GM12878 (cell line): ENCODE measurements at regions not wholly inside any gene's neighbourhood (a gene's known extent, or its start where the extent isn't known, plus 50 kb on each side); places are given as distances from the start of the nearest gene placed in this dataset.

Source experiments
- ATAC-seq: fragments of 200-7000 bp; cut with Tn5 transposase; 3 replicates; pipeline ENCODE4 v1.9.1; 2020; ENCODE audit warnings: mild to moderate bottlenecking, moderate library complexity
- BruUV-seq: library from RNA; stranded (reverse); fragments of 400-500 nt; replicated peaks from 2 replicates; lab custom pipeline; 2021; lab: Mats Ljungman, UMichigan
- CTCF ChIA-PET: fragments of 300-600 bp; sonication (Branson Sonifier 250); formaldehyde crosslinking; extraction: SDS; loops from one replicate; lab custom pipeline; 2021; ENCODE audit warnings: inconsistent platforms; lab: Yijun Ruan, JAX
- POLR2A ChIA-PET: fragments of 350-600 bp; formaldehyde crosslinking; extraction: SDS; loops from one replicate; lab custom pipeline; 2021; ENCODE audit warnings: inconsistent platforms; lab: Charles Lee
- RAD21 ChIA-PET: fragments of 300-600 bp; sonication (Branson Sonifier 250); formaldehyde crosslinking; loops from one replicate; lab custom pipeline; 2023; ENCODE audit warnings: antibody characterized with exemption; ENCODE audit not compliant: unreplicated experiment; lab: Charles Lee
- SMC1A ChIA-PET: fragments of 300-600 bp; sonication (Branson Sonifier 250); formaldehyde crosslinking; loops from one replicate; lab custom pipeline; 2023; ENCODE audit not compliant: unreplicated experiment, uncharacterized antibody; lab: Charles Lee
- DNase-seq: peaks from one replicate; pipeline ENCODE4 v3.0.0-alpha.2; 2011; ENCODE audit warnings: low read depth, low spot score
- FAIRE-seq: peaks from 3 replicates; lab custom pipeline; 2011; peaks lifted over from hg19 to GRCh38; lab: Jason Lieb, UNC
- H2AFZ ChIP-seq: 2 replicates; pipeline ENCODE4 v1.6.0; 2011; ENCODE audit warnings: low read depth, low read length, control low read depth; ENCODE audit not compliant: control insufficient read depth
- H3K27ac ChIP-seq: 2 replicates; pipeline ENCODE4 v1.5.1; 2011; ENCODE audit warnings: control low read depth; ENCODE audit not compliant: control insufficient read depth, insufficient read depth
- H3K27me3 ChIP-seq, 2 experiments: replicated peaks in 1 of 2; 2 replicates each; pipeline versions ENCODE4 v1.6.0 to v1.6.1; 2011; ENCODE audit warnings: low read length in 1 of 2; ENCODE audit not compliant: control insufficient read depth in 2 of 2, insufficient read depth in 2 of 2
- H3K36me3 ChIP-seq, 2 experiments: 2 replicates each; pipeline ENCODE4 v1.5.1; 2011; ENCODE audit warnings: low read length in 1 of 2; ENCODE audit not compliant: control insufficient read depth in 2 of 2, insufficient read depth in 2 of 2
- H3K4me1 ChIP-seq: 2 replicates; pipeline ENCODE4 v1.6.1; 2011; ENCODE audit warnings: mild to moderate bottlenecking, low read length, moderate library complexity, mixed read lengths; ENCODE audit not compliant: control insufficient read depth, insufficient read depth
- H3K4me2 ChIP-seq: 2 replicates; pipeline ENCODE4 v1.6.0; 2011; ENCODE audit warnings: control low read depth; ENCODE audit not compliant: control insufficient read depth, insufficient read depth
- H3K4me3 ChIP-seq: fragments of 200-600 bp; sonication (generic); 2 replicates; pipeline ENCODE4 v1.5.1; 2016
- H3K79me2 ChIP-seq: 2 replicates; pipeline ENCODE4 v1.6.0; 2011; ENCODE audit warnings: low read length; ENCODE audit not compliant: control insufficient read depth, insufficient read depth
- H3K9ac ChIP-seq: 2 replicates; pipeline ENCODE4 v1.8.0; 2011; ENCODE audit warnings: low read length, control low read depth, mixed read lengths; ENCODE audit not compliant: control insufficient read depth, insufficient read depth
- H3K9me3 ChIP-seq: replicated peaks from 3 replicates; pipeline ENCODE4 v1.5.1; 2011; ENCODE audit warnings: mild to moderate bottlenecking, low read length; ENCODE audit not compliant: control insufficient read depth, insufficient read depth
- H4K20me1 ChIP-seq: 2 replicates; pipeline ENCODE4 v1.6.0; 2011; ENCODE audit not compliant: control insufficient read depth, insufficient read depth
- POLR2AphosphoS2 ChIP-seq: IDR thresholded peaks from 2 replicates; pipeline ENCODE4 v1.6.1; 2011; ENCODE audit warnings: low read depth, mild to moderate bottlenecking, low read length, improper control_type of control experiment, moderate library complexity
- WGBS: methylation state at CpG from one replicate; pipeline ENCODE4 v1.1.6; 2016; ENCODE audit warnings: low lambda C conversion rate; ENCODE audit not compliant: insufficient replicate concordance, insufficient coverage; ENCODE audit errors: missing lambda C conversion rate; 5-methylcytosine and 5-hydroxymethylcytosine counted together
- in situ Hi-C: fragments of 300-500 bp; cut with MboI; formaldehyde crosslinking; loops from 9 replicates; pipeline ENCODE4 v1.14.3; 2018; ENCODE audit warnings: mixed read lengths
- intact Hi-C: fragments of 100-400 bp; cut with micrococcal nuclease; formaldehyde crosslinking; loops from one replicate; pipeline ENCODE4 v1.14.2; 2022; ENCODE audit not compliant: unreplicated experiment
- TF ChIP-seq, protein P1 (sequence below): IDR thresholded peaks from 2 replicates; pipeline ENCODE4 v1.6.1; 2012; ENCODE audit warnings: mild to moderate bottlenecking, low read depth, low read length

DNA sequence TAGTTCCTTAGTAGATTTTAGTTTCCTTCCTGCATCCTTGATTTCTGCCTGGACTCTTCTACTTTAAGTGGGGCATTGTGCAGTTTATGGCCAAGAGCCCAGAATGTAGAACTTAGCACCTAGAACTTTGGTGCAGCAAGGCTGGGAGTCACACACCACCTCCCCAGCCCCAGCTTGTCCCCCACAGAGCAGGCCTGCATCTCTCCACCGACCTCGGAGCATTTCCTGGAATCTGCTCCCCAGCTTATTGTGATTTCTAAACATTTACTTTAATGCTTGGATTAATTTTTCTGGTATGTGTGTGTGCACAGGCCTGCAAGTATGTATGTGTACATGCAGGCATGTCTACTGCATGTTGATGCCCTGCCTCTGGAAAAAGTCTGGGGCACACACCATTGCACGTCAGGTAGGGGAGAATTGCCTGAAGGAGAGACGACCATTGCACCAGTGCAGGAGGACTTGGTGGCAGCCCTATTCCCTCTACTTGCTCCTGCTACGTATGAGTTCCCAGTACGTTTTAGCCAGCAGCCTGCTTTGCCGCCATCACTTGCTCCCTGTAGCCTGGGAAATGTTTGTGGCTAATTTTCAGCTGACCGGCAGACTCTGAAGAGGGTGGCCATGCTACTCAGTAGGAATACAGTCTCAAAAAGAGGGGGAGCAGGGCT is 419.9 kb upstream of the HS6ST1 start (continued):
- TF ChIP-seq, protein P1, sequence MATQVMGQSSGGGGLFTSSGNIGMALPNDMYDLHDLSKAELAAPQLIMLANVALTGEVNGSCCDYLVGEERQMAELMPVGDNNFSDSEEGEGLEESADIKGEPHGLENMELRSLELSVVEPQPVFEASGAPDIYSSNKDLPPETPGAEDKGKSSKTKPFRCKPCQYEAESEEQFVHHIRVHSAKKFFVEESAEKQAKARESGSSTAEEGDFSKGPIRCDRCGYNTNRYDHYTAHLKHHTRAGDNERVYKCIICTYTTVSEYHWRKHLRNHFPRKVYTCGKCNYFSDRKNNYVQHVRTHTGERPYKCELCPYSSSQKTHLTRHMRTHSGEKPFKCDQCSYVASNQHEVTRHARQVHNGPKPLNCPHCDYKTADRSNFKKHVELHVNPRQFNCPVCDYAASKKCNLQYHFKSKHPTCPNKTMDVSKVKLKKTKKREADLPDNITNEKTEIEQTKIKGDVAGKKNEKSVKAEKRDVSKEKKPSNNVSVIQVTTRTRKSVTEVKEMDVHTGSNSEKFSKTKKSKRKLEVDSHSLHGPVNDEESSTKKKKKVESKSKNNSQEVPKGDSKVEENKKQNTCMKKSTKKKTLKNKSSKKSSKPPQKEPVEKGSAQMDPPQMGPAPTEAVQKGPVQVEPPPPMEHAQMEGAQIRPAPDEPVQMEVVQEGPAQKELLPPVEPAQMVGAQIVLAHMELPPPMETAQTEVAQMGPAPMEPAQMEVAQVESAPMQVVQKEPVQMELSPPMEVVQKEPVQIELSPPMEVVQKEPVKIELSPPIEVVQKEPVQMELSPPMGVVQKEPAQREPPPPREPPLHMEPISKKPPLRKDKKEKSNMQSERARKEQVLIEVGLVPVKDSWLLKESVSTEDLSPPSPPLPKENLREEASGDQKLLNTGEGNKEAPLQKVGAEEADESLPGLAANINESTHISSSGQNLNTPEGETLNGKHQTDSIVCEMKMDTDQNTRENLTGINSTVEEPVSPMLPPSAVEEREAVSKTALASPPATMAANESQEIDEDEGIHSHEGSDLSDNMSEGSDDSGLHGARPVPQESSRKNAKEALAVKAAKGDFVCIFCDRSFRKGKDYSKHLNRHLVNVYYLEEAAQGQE = no peak

DNA sequence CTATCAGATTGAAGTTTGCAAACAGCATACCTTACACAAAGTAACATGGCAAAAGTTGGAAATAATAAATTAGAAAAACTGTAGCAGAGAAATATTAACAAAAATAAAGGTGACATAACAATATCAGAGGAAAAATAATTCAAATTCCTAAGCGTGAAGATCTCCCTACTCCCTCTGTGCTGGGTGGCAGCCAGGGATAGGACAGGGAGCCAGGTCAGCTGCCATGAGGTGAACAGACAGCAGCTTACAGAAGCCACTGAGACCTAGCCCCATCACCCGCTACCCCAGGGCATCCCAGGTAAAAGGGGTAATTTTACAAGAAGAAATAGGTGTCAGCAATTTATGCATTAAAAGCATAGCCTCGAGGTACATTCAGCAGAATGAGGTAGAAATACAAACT is 423.8 kb upstream of the HS6ST1 start:
- ATAC-seq = no peak
- H3K36me3 ChIP-seq = no peaks in the 10 kb centered on the region
- in situ Hi-C loops (no loop called here), intact Hi-C loops (no loop called here)
- no peaks in the 10 kb centered on the region for H3K79me2 ChIP-seq
- no peak for FAIRE-seq
- SMC1A ChIA-PET = no interaction called here
- no peak overlapping the region for H3K27ac ChIP-seq
- 23% methylated on average over 3 of the region's 3 CpGs for WGBS
- no peak overlapping the region for H2AFZ ChIP-seq
- no peaks in the 10 kb centered on the region for H3K9me3 ChIP-seq
- POLR2A ChIA-PET = no interaction called here
- RAD21 ChIA-PET = no interaction called here
- H3K4me3 ChIP-seq = no peak overlapping the region
- no peaks in the 10 kb centered on the region for H3K27me3 ChIP-seq
- no TSS peak for BruUV-seq
- no peaks in the 10 kb centered on the region for H3K4me1 ChIP-seq
- TF ChIP-seq POLR2AphosphoS2 = no peak
- TF ChIP-seq, all 136 proteins: peak for 0
- DNase-seq = no peak
- H4K20me1 ChIP-seq = no peaks in the 10 kb centered on the region
- no peak overlapping the region for H3K4me2 ChIP-seq
- CTCF ChIA-PET = no interaction called here
- no peak overlapping the region for H3K9ac ChIP-seq
